Activated T-helper 1 cell treated with Interleukin-2 at 50 U/mL for 16 hours (primary cell): ENCODE measurements at regions not wholly inside any gene's neighbourhood (a gene's known extent, or its start where the extent isn't known, plus 50 kb on each side); places are given as distances from the start of the nearest gene placed in this dataset.

Experiments used
- DNase-seq: peaks from one replicate; pipeline ENCODE4 v3.0.0-alpha.2; 2020; ENCODE audit warnings: low read depth

DNA sequence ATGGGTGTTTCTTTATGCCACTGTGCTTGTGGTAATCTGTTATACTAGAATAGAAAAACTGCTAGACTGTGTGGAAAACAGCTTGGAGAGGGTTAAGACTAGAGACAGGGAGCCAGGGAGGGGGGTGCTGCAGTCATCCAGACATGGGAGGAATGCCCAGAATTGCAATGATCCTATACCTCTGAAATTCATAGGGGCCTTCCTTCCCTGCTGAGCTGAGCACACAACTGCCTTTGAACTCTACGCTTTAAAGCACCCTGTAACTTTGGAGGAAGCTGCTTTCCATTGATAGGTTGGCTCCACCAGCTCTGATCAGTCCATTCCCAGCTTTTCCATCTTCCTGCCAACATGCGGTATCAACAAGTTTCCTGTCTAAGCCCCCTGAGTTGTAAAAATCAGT, 155.9 kb upstream of the RASGEF1B start:
- no peak for DNase-seq

GRCh38 chr4:81626851-81627250, 155.1 kb upstream of the RASGEF1B start:
- no peak for DNase-seq

DNA sequence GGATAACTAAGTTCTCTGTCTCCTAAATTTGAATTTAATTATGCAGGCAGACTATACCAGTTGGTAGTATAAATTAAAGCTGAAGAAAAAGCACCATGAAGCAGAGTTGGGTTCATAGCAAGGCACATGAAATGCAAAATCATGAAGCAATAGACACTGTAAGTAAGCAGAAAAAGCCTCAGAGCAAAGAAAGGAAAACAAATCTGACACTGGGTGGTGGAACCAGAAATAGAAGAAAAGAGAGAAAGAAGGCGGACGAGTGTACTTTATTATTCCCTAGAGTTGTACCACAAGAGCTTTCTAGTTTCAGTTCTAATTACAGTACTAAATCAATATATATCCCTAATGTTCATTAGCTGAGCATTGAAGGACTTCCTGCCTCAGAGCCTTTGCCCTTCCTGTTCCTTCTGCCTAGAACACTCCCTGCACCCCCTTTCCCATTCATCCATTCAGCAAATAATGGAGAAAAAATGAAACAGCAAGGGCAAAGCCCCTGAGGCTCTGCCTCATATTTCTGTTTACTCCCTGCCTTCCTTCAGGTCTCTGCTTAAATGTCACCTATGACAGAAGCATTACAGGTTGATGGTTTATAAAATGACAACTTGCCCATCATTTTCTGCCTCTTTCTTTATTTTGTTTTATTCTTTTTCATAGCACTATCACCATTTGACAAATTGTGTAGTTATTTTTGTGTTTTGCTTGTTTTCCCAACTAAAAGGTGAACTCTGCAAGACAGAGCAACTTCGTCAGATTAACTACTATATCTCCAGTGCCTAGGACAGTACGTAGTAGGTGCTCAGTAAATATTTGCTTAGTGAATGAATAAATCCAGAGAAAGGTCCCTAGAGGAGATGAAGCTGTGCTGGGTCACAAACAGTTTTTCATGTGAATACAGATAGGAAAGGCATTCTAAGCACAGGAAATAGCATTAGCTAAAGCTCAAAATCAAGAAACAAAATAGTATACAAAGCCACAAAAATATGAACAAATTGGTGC, 154.0 kb upstream of the RASGEF1B start:
- no peak for DNase-seq

GRCh38 chr4:81623434-81623833, 151.7 kb upstream of the RASGEF1B start:
- DNase-seq, result no peak

- no peak for DNase-seq
These were observed 150.9 kb upstream of the RASGEF1B start for GRCh38 chr4:81622474-81623184.

- no peak for DNase-seq
These were observed 150.3 kb upstream of the RASGEF1B start for GRCh38 chr4:81622028-81622427.

- DNase-seq, result no peak
These were observed 149.8 kb upstream of the RASGEF1B start for GRCh38 chr4:81621490-81621889.

- DNase-seq, result no peak
These were observed 148.7 kb upstream of the RASGEF1B start for GRCh38 chr4:81620442-81620841.

DNA sequence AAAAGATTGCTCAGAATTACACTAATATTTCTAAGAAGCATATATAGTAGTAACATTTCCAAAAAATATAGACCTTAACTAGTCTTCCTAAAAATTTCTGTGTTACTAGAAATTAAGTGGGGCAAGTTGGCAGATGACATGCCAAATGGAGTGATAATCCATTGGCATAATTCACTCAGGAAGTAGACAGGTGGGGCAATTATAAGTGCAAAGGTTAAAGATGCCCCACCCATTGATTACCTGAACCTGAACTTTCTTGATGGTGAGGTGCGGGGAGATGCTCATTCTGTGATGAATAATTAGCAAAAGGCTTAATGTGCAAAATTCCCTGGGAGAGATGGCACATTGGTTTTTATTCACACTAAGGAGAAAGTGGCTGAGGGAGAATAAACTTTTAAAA, 145.8 kb upstream of the RASGEF1B start:
- no peak for DNase-seq

DNA sequence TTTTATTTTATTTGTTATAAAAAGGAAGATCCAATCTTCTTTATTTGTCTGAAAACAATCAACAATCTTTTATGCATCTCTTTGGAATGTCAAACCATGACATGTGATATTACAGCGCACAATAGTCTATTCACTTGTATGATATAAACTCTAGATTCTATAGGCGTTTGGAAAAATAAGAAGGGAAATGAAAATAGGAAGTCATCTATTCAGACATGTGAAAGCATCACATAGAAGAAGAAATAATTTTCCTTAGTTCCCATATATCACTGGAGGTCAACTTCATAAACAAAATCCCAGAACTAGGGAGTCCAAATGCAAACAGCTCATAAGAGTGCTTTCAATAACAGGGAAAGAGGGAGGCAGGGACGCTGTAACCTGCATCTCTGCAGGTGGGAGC, 139.5 kb upstream of the RASGEF1B start:
- no peak for DNase-seq

- no peak for DNase-seq
These were observed 138.1 kb upstream of the RASGEF1B start for GRCh38 chr4:81609844-81610243.

DNA sequence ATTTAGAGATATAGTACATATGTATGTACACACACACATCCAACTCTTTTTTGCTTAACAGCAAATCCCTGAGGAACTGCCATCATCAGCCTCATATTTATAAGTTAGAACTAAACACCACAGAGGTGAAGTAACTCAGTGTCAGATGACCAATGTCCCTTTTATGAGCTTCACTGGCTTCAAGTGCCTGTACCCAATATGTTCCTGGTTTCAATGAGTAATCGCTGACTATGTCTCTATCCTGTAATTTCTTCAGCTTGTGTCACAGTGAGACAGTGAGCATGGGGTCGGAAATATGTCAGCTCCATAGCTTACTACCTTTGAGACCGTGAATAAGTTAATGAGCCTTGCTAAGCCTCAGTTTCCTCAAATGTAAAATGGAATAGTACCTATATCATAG, 136.2 kb upstream of the RASGEF1B start:
- DNase-seq, result no peak

- no peak for DNase-seq
These were observed 135.2 kb upstream of the RASGEF1B start for GRCh38 chr4:81606801-81607501.

DNA sequence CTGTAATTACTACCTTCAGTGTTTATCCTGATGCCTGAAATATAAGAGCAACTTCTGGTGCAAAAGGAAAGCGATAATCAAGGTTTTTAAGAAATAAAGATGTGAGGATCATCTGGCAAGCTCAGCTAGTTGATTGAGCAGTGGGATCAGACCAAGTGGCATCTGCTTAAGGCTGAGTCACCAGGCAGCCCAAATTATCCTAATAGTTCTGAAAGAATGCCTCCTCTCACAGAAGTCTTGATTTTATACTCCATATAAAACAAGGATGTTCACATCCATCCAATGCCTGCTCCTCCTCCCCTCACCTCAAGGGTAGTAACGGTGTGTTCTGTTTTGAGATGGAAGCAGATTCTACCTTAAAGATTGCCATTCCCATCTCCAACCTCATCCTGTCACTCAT, 134.5 kb upstream of the RASGEF1B start:
- DNase-seq, result no peak

GRCh38 chr4:81605271-81605670, 133.6 kb upstream of the RASGEF1B start:
- DNase-seq, result no peak

- DNase-seq, result no peak
These were observed 133.0 kb upstream of the RASGEF1B start for GRCh38 chr4:81604683-81605218.

GRCh38 chr4:81602854-81603253, 131.1 kb upstream of the RASGEF1B start:
- DNase-seq, result no peak

DNA sequence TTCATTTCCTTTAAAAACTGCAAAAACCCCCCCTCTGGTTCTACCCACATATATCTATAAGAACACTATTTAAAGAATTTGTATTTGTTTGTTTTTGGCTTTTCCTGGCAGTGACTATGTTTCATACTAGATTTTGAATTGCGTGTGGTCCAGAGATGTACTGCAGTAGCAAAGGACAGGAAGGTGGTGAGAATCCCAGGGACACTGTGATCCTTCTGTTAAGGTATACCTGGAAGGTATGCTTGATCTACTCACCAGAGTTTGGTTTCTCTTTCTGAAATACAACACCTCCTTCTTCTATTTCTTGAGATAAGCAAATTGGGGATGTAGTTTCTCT, 129.6 kb upstream of the RASGEF1B start:
- DNase-seq, result no peak

DNA sequence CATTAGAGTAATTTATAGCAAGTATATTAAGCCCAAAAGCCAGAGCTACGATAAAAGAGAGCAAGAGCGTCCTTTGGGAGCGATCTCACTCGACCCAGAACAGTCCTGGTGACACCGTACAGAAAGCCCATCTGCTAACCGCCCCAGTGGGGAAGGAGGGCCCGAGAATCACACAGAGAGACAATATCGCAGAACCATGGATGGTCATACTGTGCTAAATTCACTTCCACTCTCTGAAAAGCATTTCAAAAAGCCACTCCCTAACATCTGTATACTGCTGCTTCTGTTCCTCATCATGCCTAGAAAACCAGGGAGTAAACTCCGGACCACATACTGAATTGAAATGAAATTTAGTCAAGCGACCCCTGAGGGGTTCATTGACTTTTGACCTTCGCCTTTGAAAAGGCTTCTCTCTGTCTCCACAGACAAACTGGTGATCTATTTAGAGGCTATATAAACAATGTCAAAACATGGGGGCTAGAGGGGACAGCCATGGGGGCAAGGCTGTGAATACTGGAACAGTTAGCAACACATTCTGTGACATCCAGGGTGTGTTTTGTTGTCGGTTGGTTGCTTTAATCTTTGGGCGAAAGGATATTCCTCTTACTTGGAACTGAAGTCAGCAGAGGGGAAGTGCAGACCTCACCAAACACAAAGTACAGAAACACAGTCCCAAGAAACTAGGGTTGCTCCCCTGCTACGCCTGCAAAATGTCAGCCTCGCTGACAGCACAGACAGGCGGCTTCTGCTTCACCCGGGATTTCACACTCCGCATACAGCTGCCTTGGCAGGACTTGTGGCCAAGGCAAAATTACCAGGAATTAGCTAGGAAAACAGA, 129.0 kb upstream of the RASGEF1B start:
- no peak for DNase-seq

- DNase-seq, result no peak
These were observed 128.2 kb upstream of the RASGEF1B start for GRCh38 chr4:81599742-81600380.
